Ishikawa (cell line): ENCODE measurements at regions not wholly inside any gene's neighbourhood (a gene's known extent, or its start where the extent isn't known, plus 50 kb on each side); places are given as distances from the start of the nearest gene placed in this dataset.

Experiments
- CEBPB ChIP-seq: IDR thresholded peaks from 2 replicates; pipeline ENCODE4 v1.6.1; 2012
- CREB1 ChIP-seq: IDR thresholded peaks from 2 replicates; pipeline ENCODE4 v1.6.1; 2012; ENCODE audit warnings: low read depth
- EGR1 ChIP-seq: IDR thresholded peaks from 2 replicates; pipeline ENCODE4 v1.6.1; 2012
- EP300 ChIP-seq: IDR thresholded peaks from 2 replicates; pipeline ENCODE4 v1.6.1; 2012; ENCODE audit warnings: borderline replicate concordance
- FOXM1 ChIP-seq: IDR thresholded peaks from 2 replicates; pipeline ENCODE4 v1.6.1; 2012; ENCODE audit warnings: low read depth, borderline replicate concordance
- MAX ChIP-seq: IDR thresholded peaks from 2 replicates; pipeline ENCODE4 v1.6.1; 2012
- NFIC ChIP-seq: IDR thresholded peaks from 2 replicates; pipeline ENCODE4 v1.6.1; 2012
- RAD21 ChIP-seq: IDR thresholded peaks from 2 replicates; pipeline ENCODE4 v1.6.1; 2012; ENCODE audit warnings: low read depth
- REST ChIP-seq: IDR thresholded peaks from 2 replicates; pipeline ENCODE4 v1.6.1; 2012; ENCODE audit warnings: low read depth, mild to moderate bottlenecking
- TAF1 ChIP-seq: IDR thresholded peaks from 2 replicates; pipeline ENCODE4 v1.6.1; 2012; ENCODE audit warnings: low read depth, mild to moderate bottlenecking
- TCF12 ChIP-seq: IDR thresholded peaks from 2 replicates; pipeline ENCODE4 v1.6.1; 2012; ENCODE audit warnings: low read depth
- TEAD4 ChIP-seq: IDR thresholded peaks from 2 replicates; pipeline ENCODE4 v1.6.1; 2012
- YY1 ChIP-seq: IDR thresholded peaks from 2 replicates; pipeline ENCODE4 v1.6.1; 2012; ENCODE audit warnings: low read depth
- ZBTB7A ChIP-seq: IDR thresholded peaks from 2 replicates; pipeline ENCODE4 v1.6.1; 2012; ENCODE audit warnings: low read depth

- no peak for TF ChIP-seq EP300
- TF ChIP-seq TAF1 = no peak
- no peak for TF ChIP-seq CREB1
- TF ChIP-seq MAX = no peak
- TF ChIP-seq YY1 = no peak
- no peak for TF ChIP-seq REST
- TF ChIP-seq EGR1 = no peak
- TF ChIP-seq TCF12 = no peak
- no peak for TF ChIP-seq NFIC
- TF ChIP-seq FOXM1 = no peak
- TF ChIP-seq TEAD4 = no peak
- no peak for TF ChIP-seq RAD21
- no peak for TF ChIP-seq CEBPB
- no peak for TF ChIP-seq ZBTB7A
These were observed 710.5 kb downstream of the DACH1 start for GRCh38 chr13:71156550-71156949.
